SK-N-MC (cell line): ENCODE measurements at regions not wholly inside any gene's neighbourhood (a gene's known extent, or its start where the extent isn't known, plus 50 kb on each side); places are given as distances from the start of the nearest gene placed in this dataset.

Experiments used
- EZH2 ChIP-seq: fragments of 200-600 bp; sonication (generic); IDR thresholded peaks from one replicate; pipeline ENCODE4 v1.6.1; 2017; ENCODE audit warnings: antibody characterized with exemption
- FOXP2 ChIP-seq: optimal IDR thresholded peaks from 2 replicates; pipeline ENCODE3; 2011; ENCODE audit warnings: mild to moderate bottlenecking, moderate library complexity; ENCODE audit not compliant: insufficient read depth; ENCODE audit errors: extremely low read length, control extremely low read depth
- POLR2AphosphoS5 ChIP-seq: IDR thresholded peaks from 2 replicates; pipeline ENCODE4 v1.6.1; 2012; ENCODE audit warnings: mild to moderate bottlenecking, low read depth, low read length, borderline replicate concordance

GRCh38 chr14:65828396-65828795 is 415.9 kb downstream of the FUT8 start:
- TF ChIP-seq POLR2AphosphoS5 (no peak), EZH2 (no peak), FOXP2 (no peak)
